Osteoblast (primary cell): ENCODE measurements at regions not wholly inside any gene's neighbourhood (a gene's known extent, or its start where the extent isn't known, plus 50 kb on each side); places are given as distances from the start of the nearest gene placed in this dataset.
"Not testable (repeated sequence)": the region's sequence is repeated elsewhere in the genome, so short reads cannot be mapped to it uniquely, and the experiment has no call there.

Experiments used
- DNase-seq: peaks from one replicate; pipeline ENCODE4 v3.0.0; 2011; ENCODE audit warnings: low spot score, mixed read lengths; ENCODE audit not compliant: insufficient read length; ENCODE audit errors: missing footprints
- H2AFZ ChIP-seq: 2 replicates; pipeline ENCODE4 v1.6.0; 2011; ENCODE audit warnings: mild to moderate bottlenecking, low read length
- H3K27ac ChIP-seq: 2 replicates; pipeline ENCODE4 v1.5.1; 2011; ENCODE audit warnings: mild to moderate bottlenecking, low read depth, low read length, moderate library complexity
- H3K27me3 ChIP-seq: 2 replicates; pipeline ENCODE4 v1.6.0; 2012; ENCODE audit warnings: mild to moderate bottlenecking, control low read depth, inconsistent platforms, low read length, moderate library complexity; ENCODE audit not compliant: insufficient read depth
- H3K36me3 ChIP-seq: 2 replicates; pipeline ENCODE4 v1.5.1; 2011; ENCODE audit warnings: mild to moderate bottlenecking, low read length, control low read depth, moderate library complexity; ENCODE audit not compliant: insufficient read depth
- H3K4me1 ChIP-seq: 2 replicates; pipeline ENCODE4 v1.5.1; 2011; ENCODE audit warnings: mild to moderate bottlenecking, low read length, control low read depth, moderate library complexity; ENCODE audit not compliant: insufficient read depth
- H3K4me2 ChIP-seq: 2 replicates; pipeline ENCODE4 v1.6.0; 2011; ENCODE audit warnings: mild to moderate bottlenecking, low read length; ENCODE audit not compliant: insufficient read depth
- H3K4me3 ChIP-seq: fragments of 200-600 bp; sonication (generic); 3 replicates; pipeline ENCODE4 v1.5.1; 2012; ENCODE audit warnings: mild to moderate bottlenecking, low read length, inconsistent platforms; ENCODE audit not compliant: insufficient read depth
- H3K79me2 ChIP-seq: 2 replicates; pipeline ENCODE4 v1.6.0; 2012; ENCODE audit warnings: mild to moderate bottlenecking, low read length, control low read depth, inconsistent platforms; ENCODE audit not compliant: insufficient read depth
- H3K9me3 ChIP-seq: 2 replicates; pipeline ENCODE4 v1.5.1; 2011; ENCODE audit warnings: low read depth, low read length, control low read depth
- H4K20me1 ChIP-seq: 2 replicates; pipeline ENCODE4 v1.6.0; 2012; ENCODE audit warnings: mild to moderate bottlenecking, low read length, control low read depth; ENCODE audit not compliant: insufficient read depth
- TF ChIP-seq, protein P1 (sequence below): IDR thresholded peaks from 2 replicates; pipeline ENCODE4 v1.5.1; 2011; ENCODE audit warnings: mild to moderate bottlenecking, low read depth, low read length, moderate library complexity; ENCODE audit errors: extremely low read depth

DNA sequence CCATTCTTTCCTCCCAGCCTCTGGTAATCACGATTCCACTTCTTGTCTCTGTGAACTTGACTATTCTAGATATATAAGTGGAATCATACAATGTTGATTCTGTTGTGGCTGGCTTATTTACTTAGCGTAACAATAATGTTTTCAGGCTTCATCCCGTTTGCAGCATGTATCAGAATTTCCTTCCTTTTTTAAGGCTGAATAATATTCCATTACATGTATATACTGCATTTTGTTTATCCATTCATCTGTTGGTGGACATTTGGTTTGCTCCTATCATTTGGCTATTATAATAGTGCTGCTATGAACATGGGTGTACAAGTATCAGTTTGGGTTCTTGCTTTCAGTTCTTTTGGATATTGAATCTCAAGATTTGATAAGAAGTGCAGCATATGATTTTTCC, 239.7 kb upstream of the ZNF608 start:
- Histone ChIP-seq H4K20me1 (no peaks in the 10 kb centered on the region), H3K4me2 (no peak overlapping the region), H3K27me3 (no peaks in the 10 kb centered on the region), H3K79me2 (no peaks in the 10 kb centered on the region), H3K9me3 (no peaks in the 10 kb centered on the region), H3K4me1 (no peaks in the 10 kb centered on the region), H3K27ac (no peak overlapping the region), H2AFZ (no peak overlapping the region), H3K4me3 (no peak overlapping the region), H3K36me3 (no peaks in the 10 kb centered on the region)
- TF ChIP-seq, protein P1, sequence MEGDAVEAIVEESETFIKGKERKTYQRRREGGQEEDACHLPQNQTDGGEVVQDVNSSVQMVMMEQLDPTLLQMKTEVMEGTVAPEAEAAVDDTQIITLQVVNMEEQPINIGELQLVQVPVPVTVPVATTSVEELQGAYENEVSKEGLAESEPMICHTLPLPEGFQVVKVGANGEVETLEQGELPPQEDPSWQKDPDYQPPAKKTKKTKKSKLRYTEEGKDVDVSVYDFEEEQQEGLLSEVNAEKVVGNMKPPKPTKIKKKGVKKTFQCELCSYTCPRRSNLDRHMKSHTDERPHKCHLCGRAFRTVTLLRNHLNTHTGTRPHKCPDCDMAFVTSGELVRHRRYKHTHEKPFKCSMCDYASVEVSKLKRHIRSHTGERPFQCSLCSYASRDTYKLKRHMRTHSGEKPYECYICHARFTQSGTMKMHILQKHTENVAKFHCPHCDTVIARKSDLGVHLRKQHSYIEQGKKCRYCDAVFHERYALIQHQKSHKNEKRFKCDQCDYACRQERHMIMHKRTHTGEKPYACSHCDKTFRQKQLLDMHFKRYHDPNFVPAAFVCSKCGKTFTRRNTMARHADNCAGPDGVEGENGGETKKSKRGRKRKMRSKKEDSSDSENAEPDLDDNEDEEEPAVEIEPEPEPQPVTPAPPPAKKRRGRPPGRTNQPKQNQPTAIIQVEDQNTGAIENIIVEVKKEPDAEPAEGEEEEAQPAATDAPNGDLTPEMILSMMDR, result no peak
- DNase-seq, result no peak

DNA sequence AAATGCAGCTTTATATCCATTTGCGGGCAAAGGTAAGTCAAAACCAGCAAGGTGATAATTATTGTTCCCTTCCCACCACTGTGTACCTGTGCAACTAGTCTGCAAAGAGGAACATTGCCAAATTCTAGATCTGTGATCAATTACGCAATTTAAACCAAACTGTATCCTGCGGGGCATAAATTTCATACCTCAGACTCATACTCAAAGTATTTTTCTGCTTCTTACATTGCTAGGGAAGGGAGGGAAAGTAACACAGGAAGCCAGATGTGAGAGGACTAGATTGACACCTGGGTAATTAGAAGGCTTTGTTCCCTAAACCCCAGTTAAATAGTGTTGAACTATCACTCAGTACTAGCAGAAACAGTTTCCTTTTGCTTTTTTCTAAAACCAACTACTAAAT, 240.2 kb upstream of the ZNF608 start:
- no peaks in the 10 kb centered on the region for H4K20me1 ChIP-seq
- no peaks in the 10 kb centered on the region for H3K4me1 ChIP-seq
- no peaks in the 10 kb centered on the region for H3K36me3 ChIP-seq
- H3K27me3 ChIP-seq, result no peaks in the 10 kb centered on the region
- DNase-seq, result no peak
- H3K4me3 ChIP-seq, result no peak overlapping the region
- H2AFZ ChIP-seq, result no peak overlapping the region
- TF ChIP-seq, protein P1, result no peak
- no peak overlapping the region for H3K4me2 ChIP-seq
- no peak overlapping the region for H3K27ac ChIP-seq
- H3K9me3 ChIP-seq, result no peaks in the 10 kb centered on the region
- no peaks in the 10 kb centered on the region for H3K79me2 ChIP-seq

DNA sequence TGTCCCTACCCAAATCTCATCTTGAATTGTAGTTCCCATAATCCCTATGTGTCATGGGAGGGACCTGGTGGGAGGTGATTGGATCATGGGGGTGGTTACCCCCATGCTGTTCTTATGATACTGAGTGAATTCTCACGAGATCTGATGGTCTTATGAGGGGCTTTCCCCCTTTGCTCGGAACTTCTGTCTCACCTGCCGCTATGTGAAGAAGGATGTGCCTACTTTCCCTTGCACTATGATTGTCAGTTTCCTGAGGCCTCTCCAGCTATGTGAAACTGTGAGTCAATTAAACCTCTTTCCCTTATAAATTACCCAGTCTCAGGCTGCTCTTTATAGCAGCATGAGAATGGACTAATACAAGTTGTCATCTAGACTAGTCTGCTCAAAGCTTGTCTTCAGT, 241.3 kb upstream of the ZNF608 start:
- H3K36me3 ChIP-seq, H3K27ac ChIP-seq, H2AFZ ChIP-seq, H3K9me3 ChIP-seq, H4K20me1 ChIP-seq, H3K79me2 ChIP-seq, H3K4me2 ChIP-seq, H3K4me3 ChIP-seq, H3K27me3 ChIP-seq, DNase-seq, H3K4me1 ChIP-seq: not testable (repeated sequence)

DNA sequence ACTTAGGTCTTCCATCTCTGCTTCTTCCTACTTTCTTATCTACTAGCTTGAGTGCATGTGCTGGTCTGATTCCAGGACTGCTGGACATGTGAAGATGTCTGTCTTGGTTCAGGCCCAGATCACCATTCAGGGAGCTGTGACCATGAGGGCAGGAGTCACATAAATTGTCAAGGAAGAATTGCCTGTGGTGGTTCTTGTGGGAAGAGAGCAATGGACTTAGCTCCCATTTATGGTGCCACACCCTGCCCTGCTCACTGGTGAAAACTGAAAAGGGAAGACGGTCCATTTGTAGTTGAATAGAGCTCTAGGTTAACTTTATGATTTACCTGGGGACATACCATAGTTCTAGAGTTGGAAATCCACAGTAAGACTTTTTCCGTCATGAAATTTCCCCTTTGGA, 244.3 kb upstream of the ZNF608 start:
- Histone ChIP-seq H3K4me3 (no peak overlapping the region), H3K27me3 (no peaks in the 10 kb centered on the region), H3K4me2 (no peak overlapping the region), H4K20me1 (no peaks in the 10 kb centered on the region), H3K9me3 (no peaks in the 10 kb centered on the region), H3K27ac (no peak overlapping the region), H2AFZ (no peak overlapping the region), H3K79me2 (no peaks in the 10 kb centered on the region), H3K4me1 (no peaks in the 10 kb centered on the region), H3K36me3 (no peaks in the 10 kb centered on the region)
- no peak for DNase-seq
- TF ChIP-seq, protein P1, result no peak

DNA sequence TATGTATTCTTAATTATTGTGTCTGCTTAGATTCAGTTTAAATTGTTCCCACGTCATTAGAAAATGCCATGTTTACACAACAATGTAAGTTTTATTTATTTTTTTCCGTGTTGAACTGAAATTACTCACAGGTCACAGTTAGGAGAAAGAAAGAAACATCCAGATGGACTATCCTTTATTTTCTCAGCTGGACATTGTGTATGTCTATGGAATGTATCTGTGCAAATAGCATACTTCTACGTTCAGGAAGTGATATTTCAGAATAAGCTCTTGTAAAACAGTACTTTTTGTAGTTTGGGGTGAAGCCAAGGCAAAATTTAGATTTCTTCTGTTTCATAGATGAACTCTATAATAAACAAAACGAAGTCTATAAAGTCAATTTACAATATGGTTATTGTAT, 249.0 kb upstream of the ZNF608 start:
- TF ChIP-seq, protein P1, result no peak
- no peaks in the 10 kb centered on the region for H3K9me3 ChIP-seq

More for the DNA sequence above, 249.0 kb upstream of the ZNF608 start:
- Histone ChIP-seq H3K4me3 (no peak overlapping the region), H3K4me1 (peaks cover 5% of the 10 kb centered on the region), H2AFZ (no peak overlapping the region), H3K27me3 (no peaks in the 10 kb centered on the region), H3K4me2 (no peak overlapping the region), H3K36me3 (no peaks in the 10 kb centered on the region), H3K79me2 (no peaks in the 10 kb centered on the region), H3K27ac (no peak overlapping the region), H4K20me1 (no peaks in the 10 kb centered on the region)
- DNase-seq, result no peak
